ENCODE measurements at regions not wholly inside any gene's neighbourhood (a gene's known extent, or its start where the extent isn't known, plus 50 kb on each side); places are given as distances from the start of the nearest gene placed in this dataset.

DNA sequence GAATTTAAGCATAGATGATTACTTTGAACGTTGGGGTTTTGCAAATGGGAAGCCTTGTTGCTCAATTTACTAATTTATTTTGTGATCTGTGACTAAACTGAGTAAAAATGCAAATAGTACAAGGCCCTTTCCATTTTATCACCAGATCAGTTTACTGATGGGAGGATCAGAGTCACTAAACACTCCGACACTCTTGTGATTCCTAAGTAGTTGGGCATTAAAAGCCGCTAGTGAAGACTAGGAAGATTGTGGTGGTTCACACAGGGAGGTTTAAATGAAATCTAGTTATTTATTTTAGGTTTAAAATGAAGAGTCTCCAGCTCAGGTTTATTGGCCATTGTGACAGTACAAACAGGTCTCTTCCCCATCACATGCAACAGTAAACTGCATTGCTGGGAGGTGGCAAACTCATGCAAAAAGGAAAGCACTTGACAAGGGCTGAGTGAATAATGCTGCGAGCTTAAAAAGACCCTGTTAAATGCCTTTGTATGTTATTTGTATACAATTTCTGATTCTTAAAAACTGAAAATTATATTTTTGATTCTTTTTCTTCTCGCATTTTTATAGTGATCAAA is 394.8 kb upstream of the FANCL start:
- Mint-ChIP-seq H3K27me3 (ENCODE audit: unreplicated experiment) (no peaks in the 10 kb centered on the region), H3K4me1 (ENCODE audit: low read depth, unreplicated experiment) (peaks cover 38% of the 10 kb centered on the region), H3K27ac (ENCODE audit: unreplicated experiment) (no peak overlapping the region), H3K4me3 (ENCODE audit: low read depth, unreplicated experiment) (no peak overlapping the region), H3K9me3 (ENCODE audit: low read depth, unreplicated experiment) (peaks cover 2% of the 10 kb centered on the region), H3K36me3 (ENCODE audit: insufficient read depth, unreplicated experiment) (no peaks in the 10 kb centered on the region)
- CTCF ChIA-PET = no interaction called here
- DNase-seq = no peak
- no TSS peak for BruUV-seq (replicated peaks)
- intact Hi-C loops (cut with micrococcal nuclease; ENCODE audit: unreplicated experiment) = loop anchor here (2.0 kb wide), 1 partner anchor 65 kb away; no protein-coding TSS in a partner anchor
- TF ChIP-seq, protein P1, sequence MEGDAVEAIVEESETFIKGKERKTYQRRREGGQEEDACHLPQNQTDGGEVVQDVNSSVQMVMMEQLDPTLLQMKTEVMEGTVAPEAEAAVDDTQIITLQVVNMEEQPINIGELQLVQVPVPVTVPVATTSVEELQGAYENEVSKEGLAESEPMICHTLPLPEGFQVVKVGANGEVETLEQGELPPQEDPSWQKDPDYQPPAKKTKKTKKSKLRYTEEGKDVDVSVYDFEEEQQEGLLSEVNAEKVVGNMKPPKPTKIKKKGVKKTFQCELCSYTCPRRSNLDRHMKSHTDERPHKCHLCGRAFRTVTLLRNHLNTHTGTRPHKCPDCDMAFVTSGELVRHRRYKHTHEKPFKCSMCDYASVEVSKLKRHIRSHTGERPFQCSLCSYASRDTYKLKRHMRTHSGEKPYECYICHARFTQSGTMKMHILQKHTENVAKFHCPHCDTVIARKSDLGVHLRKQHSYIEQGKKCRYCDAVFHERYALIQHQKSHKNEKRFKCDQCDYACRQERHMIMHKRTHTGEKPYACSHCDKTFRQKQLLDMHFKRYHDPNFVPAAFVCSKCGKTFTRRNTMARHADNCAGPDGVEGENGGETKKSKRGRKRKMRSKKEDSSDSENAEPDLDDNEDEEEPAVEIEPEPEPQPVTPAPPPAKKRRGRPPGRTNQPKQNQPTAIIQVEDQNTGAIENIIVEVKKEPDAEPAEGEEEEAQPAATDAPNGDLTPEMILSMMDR (IDR thresholded peaks at IDR 0.05; ENCODE audit: unreplicated experiment) = no peak

DNA sequence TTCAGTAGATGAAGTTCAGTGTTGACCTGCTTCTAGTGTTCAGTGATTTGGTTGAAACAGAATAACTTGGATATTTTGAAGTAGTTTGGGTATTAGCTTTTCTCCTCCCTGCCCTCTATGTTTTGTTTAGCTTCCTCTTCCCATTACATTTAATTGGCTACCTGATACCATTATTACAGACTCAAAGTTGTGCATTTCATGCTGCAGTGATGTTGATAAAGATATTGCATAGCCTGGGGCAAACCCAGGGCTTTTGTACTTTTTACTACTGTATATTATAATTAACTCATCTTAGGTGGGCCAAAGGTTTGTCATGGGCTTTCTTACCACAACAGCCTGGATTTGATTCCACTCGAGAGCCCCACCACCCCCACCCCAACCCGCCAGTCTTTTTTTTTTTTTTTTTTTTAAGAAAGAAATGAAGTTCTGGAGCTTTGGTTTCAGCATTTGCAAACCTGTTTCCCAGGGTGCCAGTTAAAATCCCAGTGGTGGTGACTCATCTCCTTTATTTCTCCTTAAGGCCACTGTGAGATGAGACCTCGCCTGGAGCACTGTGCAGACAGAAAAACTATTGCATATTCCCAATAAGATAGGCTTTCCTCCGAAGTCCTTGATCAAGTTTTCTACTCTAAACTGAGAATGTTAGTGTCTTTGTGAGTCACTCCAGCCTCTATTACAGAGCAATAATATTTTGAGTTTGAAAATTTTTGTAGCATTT is 393.7 kb upstream of the FANCL start:
- peak; percentile 19 for DNase-seq
- H3K9me3 Mint-ChIP-seq (ENCODE audit: low read depth, unreplicated experiment) = peaks cover 2% of the 10 kb centered on the region
- BruUV-seq (replicated peaks) = no TSS peak
- H3K4me3 Mint-ChIP-seq (ENCODE audit: low read depth, unreplicated experiment) = no peak overlapping the region
- intact Hi-C loops (cut with micrococcal nuclease; ENCODE audit: unreplicated experiment) = loop anchor here (2.0 kb wide), 1 partner anchor 64 kb away; no protein-coding TSS in a partner anchor
- no peaks in the 10 kb centered on the region for H3K27me3 Mint-ChIP-seq (ENCODE audit: unreplicated experiment)
- no peaks in the 10 kb centered on the region for H3K36me3 Mint-ChIP-seq (ENCODE audit: insufficient read depth, unreplicated experiment)
- H3K27ac Mint-ChIP-seq (ENCODE audit: unreplicated experiment) = peak overlapping the region; percentile 17
- peaks cover 46% of the 10 kb centered on the region for H3K4me1 Mint-ChIP-seq (ENCODE audit: low read depth, unreplicated experiment)
- TF ChIP-seq, protein P1 (IDR thresholded peaks at IDR 0.05; ENCODE audit: unreplicated experiment) = no peak
- CTCF ChIA-PET = interaction anchor here (0.6 to 1.0 kb wide), 3 partner anchors 185 to 522 kb away, joined by 3 to 4 read pairs (median 3); no protein-coding TSS in a partner anchor

DNA sequence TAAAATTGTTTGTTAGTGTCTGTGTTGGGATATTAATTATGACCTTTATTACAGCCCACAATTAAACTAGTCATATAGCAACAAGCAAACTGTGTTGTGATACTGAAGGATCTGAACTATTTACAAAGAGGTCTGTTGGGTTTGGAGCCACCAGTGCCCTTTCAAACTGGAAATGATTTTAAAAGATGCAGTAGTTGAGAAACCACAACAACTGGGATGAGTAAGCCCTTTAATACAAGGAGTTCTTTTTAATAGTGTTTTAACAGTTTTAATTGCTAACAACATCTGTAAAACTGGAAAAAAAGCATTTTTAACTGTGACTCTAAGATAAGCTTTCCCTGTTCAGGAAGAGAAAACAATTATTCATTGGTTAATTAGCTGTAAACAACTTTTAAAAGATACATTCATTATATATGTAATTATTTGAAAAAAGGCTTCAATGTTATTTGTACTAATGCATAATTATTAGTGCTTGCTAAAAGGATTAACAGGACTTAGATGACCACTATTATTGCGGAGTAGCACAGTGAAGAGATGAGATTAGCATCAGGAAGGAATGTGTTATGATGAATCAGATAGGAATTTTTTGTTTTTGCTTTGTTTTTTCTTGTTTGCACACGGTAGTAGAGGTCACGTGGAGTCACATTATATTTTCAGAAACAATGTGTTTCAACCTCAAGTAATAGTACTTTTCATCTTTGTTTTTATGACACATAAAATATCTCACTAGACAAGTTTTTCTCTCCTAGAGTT is 392.7 kb upstream of the FANCL start:
- Mint-ChIP-seq H3K36me3 (ENCODE audit: insufficient read depth, unreplicated experiment) (no peaks in the 10 kb centered on the region), H3K4me3 (ENCODE audit: low read depth, unreplicated experiment) (no peak overlapping the region), H3K27ac (ENCODE audit: unreplicated experiment) (peak overlapping the region; percentile 17), H3K9me3 (ENCODE audit: low read depth, unreplicated experiment) (peaks cover 2% of the 10 kb centered on the region), H3K27me3 (ENCODE audit: unreplicated experiment) (no peaks in the 10 kb centered on the region), H3K4me1 (ENCODE audit: low read depth, unreplicated experiment) (peaks cover 53% of the 10 kb centered on the region)
- DNase-seq = no peak
- BruUV-seq (replicated peaks) = no TSS peak
- TF ChIP-seq, protein P1 (IDR thresholded peaks at IDR 0.05; ENCODE audit: unreplicated experiment) = no peak
- CTCF ChIA-PET = interaction anchor here (0.9 to 1.0 kb wide), 2 partner anchors 184 to 186 kb away, joined by 3 to 4 read pairs; no protein-coding TSS in a partner anchor
- intact Hi-C loops (cut with micrococcal nuclease; ENCODE audit: unreplicated experiment) = loop anchor here (2.0 kb wide), 1 partner anchor 63 kb away; no protein-coding TSS in a partner anchor

DNA sequence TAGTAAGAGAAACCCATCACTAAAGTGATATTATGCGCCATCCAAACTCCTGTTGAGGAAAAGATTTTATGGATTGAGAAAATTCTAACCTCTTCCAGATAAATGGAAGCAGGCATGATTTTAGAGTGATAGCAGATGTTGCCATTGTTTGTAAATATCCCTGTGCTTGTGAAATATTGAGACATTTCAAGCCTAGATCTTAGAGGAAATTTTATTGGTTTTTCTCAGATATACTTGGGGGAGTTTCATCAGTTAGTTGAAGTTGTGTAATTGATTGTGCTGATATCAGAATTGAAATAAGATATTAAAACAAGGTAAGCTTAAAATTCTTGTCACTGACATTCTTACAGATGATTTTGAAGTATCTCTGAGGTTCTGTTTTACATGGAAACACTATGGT is 390.9 kb upstream of the FANCL start:
- CTCF ChIA-PET = interaction anchor here (0.7 kb wide), 1 partner anchor 12 kb away, joined by 4 read pairs; no protein-coding TSS in a partner anchor
- Mint-ChIP-seq H3K4me1 (ENCODE audit: low read depth, unreplicated experiment) (peaks cover 46% of the 10 kb centered on the region), H3K36me3 (ENCODE audit: insufficient read depth, unreplicated experiment) (no peaks in the 10 kb centered on the region), H3K9me3 (ENCODE audit: low read depth, unreplicated experiment) (peaks cover 2% of the 10 kb centered on the region), H3K4me3 (ENCODE audit: low read depth, unreplicated experiment) (no peak overlapping the region), H3K27me3 (ENCODE audit: unreplicated experiment) (no peaks in the 10 kb centered on the region), H3K27ac (ENCODE audit: unreplicated experiment) (no peak overlapping the region)
- no peak for DNase-seq
- no TSS peak for BruUV-seq (replicated peaks)
- TF ChIP-seq, protein P1 (IDR thresholded peaks at IDR 0.05; ENCODE audit: unreplicated experiment) = no peak
- intact Hi-C loops (cut with micrococcal nuclease; ENCODE audit: unreplicated experiment) = no loop called here

Measured in Calu3 (cell line).